T-cell (primary cell): ENCODE measurements at regions not wholly inside any gene's neighbourhood (a gene's known extent, or its start where the extent isn't known, plus 50 kb on each side); places are given as distances from the start of the nearest gene placed in this dataset.

Source experiments
- ATAC-seq, 4 experiments: fragments of 200-7000 bp in 3 of 4; fragments of 150-1000 bp in 1 of 4; cut with Tn5 transposase; replicated peaks in 1 of 4; 1 replicate in 3 of 4; 2 replicates in 1 of 4; pipeline ENCODE4 v1.10.0; 2021; ENCODE audit warnings: moderate library complexity in 3 of 4, mild to moderate bottlenecking in 2 of 4, moderate number of reproducible peaks in 1 of 4
- CTCF ChIA-PET, 2 donors: fragments of 300-600 bp; sonication (Branson Sonifier 250); formaldehyde crosslinking; loops; one replicate each; lab custom pipeline; 2022; ENCODE audit warnings: antibody characterized with exemption in 2 of 2; lab: Charles Lee
- POLR2A ChIA-PET, 2 donors: fragments of 300-600 bp; sonication (Branson Sonifier 250); formaldehyde crosslinking; loops; one replicate each; lab custom pipeline; 2022; ENCODE audit warnings: antibody characterized with exemption in 2 of 2; lab: Charles Lee
- DNase-seq, 35 experiments: peaks; one replicate each; pipeline versions ENCODE4 v3.0.0 to v3.0.0-alpha.2; 2013 to 2023
- H3K27ac ChIP-seq: one replicate; pipeline ENCODE4 v1.5.1; 2013; ENCODE audit warnings: low read length
- H3K27me3 ChIP-seq, 2 experiments: replicated peaks in 1 of 2; 1 replicate in 1 of 2; 2 replicates in 1 of 2; pipeline versions ENCODE4 v1.6.1 to v1.7.0; 2013; ENCODE audit warnings: low read length in 1 of 2, mixed read lengths in 1 of 2; ENCODE audit not compliant: control insufficient read depth in 2 of 2, insufficient read depth in 2 of 2; ENCODE audit errors: extremely low read depth in 1 of 2
- H3K36me3 ChIP-seq, 2 donors: 1 replicate in 1 of 2; 2 replicates in 1 of 2; pipeline versions ENCODE4 v1.6.1 to v1.7.0; 2013; ENCODE audit warnings: low read length in 1 of 2; ENCODE audit not compliant: control insufficient read depth in 2 of 2, insufficient read depth in 1 of 2; ENCODE audit errors: extremely low read depth in 1 of 2
- H3K4me1 ChIP-seq, 2 experiments: 1 replicate in 1 of 2; 2 replicates in 1 of 2; pipeline versions ENCODE4 v1.6.1 to v1.7.0; 2013; ENCODE audit warnings: low read length in 2 of 2, mixed read lengths in 1 of 2; ENCODE audit not compliant: insufficient read depth in 2 of 2, control insufficient read depth in 1 of 2; ENCODE audit errors: extremely low read depth in 1 of 2
- H3K4me3 ChIP-seq, 2 donors: 1 replicate in 1 of 2; 2 replicates in 1 of 2; pipeline versions ENCODE4 v1.5.1 to v1.7.0; 2013; ENCODE audit warnings: mild to moderate bottlenecking in 2 of 2, low read length in 1 of 2, moderate library complexity in 1 of 2; ENCODE audit not compliant: control insufficient read depth in 1 of 2; ENCODE audit errors: extremely low read depth in 1 of 2
- H3K9me3 ChIP-seq: 2 replicates; pipeline ENCODE4 v1.7.0; 2013
- H3K27ac Mint-ChIP-seq, 2 donors: one replicate each; pipeline ENCODE4 v1.8.0; 2020 to 2021; ENCODE audit warnings: mild to moderate bottlenecking in 2 of 2, mixed read lengths in 2 of 2
- H3K27me3 Mint-ChIP-seq, 2 donors: one replicate each; pipeline ENCODE4 v1.8.0; 2021 to 2022; ENCODE audit warnings: mixed read lengths in 2 of 2
- H3K36me3 Mint-ChIP-seq: one replicate; pipeline ENCODE4 v1.8.0; 2021; ENCODE audit warnings: mixed read lengths
- H3K4me1 Mint-ChIP-seq, 3 donors: one replicate each; pipeline ENCODE4 v1.8.0; 2020 to 2022; ENCODE audit warnings: mixed read lengths in 3 of 3, mild to moderate bottlenecking in 1 of 3
- H3K4me3 Mint-ChIP-seq, 3 donors: one replicate each; pipeline ENCODE4 v1.8.0; 2020 to 2022; ENCODE audit warnings: mild to moderate bottlenecking in 3 of 3, mixed read lengths in 3 of 3, moderate library complexity in 3 of 3
- H3K9me3 Mint-ChIP-seq, 3 donors: one replicate each; pipeline ENCODE4 v1.8.0; 2020 to 2022; ENCODE audit warnings: mixed read lengths in 3 of 3
- WGBS: methylation state at CpG from one replicate; pipeline ENCODE4 v1.1.5; 2013; ENCODE audit warnings: missing lambda C conversion rate; ENCODE audit not compliant: insufficient coverage; 5-methylcytosine and 5-hydroxymethylcytosine counted together

- Mint-ChIP-seq H3K9me3 (no peaks in the 10 kb centered on the region), H3K4me1 (peaks cover 4 to 8% (median 7%) of the 10 kb centered on the region in 3 donors), H3K36me3 (no peaks in the 10 kb centered on the region), H3K4me3 (no peak overlapping the region), H3K27ac (no peak overlapping the region), H3K27me3 (peaks cover 0 to 10% of the 10 kb centered on the region in 2 donors)
- Histone ChIP-seq H3K27ac (no peak overlapping the region), H3K4me1 (no peaks in the 10 kb centered on the region), H3K9me3 (no peaks in the 10 kb centered on the region), H3K27me3 (peaks cover 0 to 10% of the 10 kb centered on the region in 2 experiments), H3K4me3 (no peak overlapping the region), H3K36me3 (no peaks in the 10 kb centered on the region)
- DNase-seq (no peak), ATAC-seq (no peak)
- POLR2A ChIA-PET, result no interaction called here
- CTCF ChIA-PET, result no interaction called here
- 39% methylated on average over 4 of the region's 7 CpGs for WGBS
Measured at GRCh38 chr2:774436-774835, 97.2 kb upstream of the TMEM18 start.

DNA sequence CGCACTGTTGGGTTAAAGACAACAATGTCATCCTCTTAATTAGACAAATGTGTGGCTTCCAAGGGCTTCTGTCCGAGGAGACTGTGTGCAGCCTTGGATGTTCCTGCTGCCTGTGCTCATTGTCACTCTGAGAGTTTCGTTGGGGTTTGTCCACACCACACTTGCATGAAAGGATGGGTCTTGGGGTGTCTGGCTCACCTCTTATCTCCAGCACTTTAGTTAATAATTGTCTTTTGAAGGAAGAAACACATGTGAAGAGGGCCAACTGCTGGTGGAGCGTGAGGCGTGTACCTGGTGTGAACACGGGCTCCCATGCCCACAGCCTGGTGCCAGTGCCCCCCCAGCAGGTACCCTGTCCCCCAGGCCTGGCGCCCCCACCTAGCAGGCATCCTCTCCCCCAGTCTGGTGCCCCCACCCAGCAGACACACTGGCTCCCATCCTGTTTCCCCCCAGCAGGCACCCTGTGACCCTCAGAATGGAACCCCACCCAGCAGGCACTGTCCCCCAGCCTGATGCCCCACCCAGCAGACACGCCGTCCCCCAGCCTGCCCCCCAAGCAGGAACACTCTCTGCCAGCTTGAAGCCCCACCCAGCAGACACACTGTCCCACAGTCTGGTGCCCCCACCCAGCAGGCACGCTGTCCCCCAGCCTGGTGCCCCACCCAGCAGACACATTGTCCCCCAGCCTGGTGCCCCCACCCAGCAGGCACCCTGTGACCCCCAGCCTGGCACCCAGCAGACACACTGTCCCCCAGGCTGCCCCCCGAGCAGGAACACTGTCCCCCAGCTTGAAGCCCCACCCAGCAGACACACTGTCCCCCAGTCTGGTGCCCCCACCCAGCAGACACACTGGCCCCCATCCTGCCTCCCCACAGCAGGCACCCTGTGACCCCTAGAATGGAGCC lies 96.3 kb upstream of the TMEM18 start:
- Mint-ChIP-seq H3K27ac (no peak overlapping the region), H3K27me3 (peaks cover 0 to 5% of the 10 kb centered on the region in 2 donors), H3K4me1 (peaks cover 4 to 8% (median 7%) of the 10 kb centered on the region in 3 donors), H3K4me3 (no peak overlapping the region), H3K9me3 (no peaks in the 10 kb centered on the region), H3K36me3 (no peaks in the 10 kb centered on the region)
- Histone ChIP-seq H3K27me3 (peaks cover 0 to 10% of the 10 kb centered on the region in 2 experiments), H3K27ac (no peak overlapping the region), H3K4me3 (no peak overlapping the region), H3K36me3 (no peaks in the 10 kb centered on the region), H3K4me1 (no peaks in the 10 kb centered on the region), H3K9me3 (no peaks in the 10 kb centered on the region)
- ATAC-seq, result no peak
- WGBS, result 67% methylated on average over 3 of the region's 11 CpGs
- CTCF ChIA-PET, result no interaction called here
- POLR2A ChIA-PET, result no interaction called here
- DNase-seq, result no peak

DNA sequence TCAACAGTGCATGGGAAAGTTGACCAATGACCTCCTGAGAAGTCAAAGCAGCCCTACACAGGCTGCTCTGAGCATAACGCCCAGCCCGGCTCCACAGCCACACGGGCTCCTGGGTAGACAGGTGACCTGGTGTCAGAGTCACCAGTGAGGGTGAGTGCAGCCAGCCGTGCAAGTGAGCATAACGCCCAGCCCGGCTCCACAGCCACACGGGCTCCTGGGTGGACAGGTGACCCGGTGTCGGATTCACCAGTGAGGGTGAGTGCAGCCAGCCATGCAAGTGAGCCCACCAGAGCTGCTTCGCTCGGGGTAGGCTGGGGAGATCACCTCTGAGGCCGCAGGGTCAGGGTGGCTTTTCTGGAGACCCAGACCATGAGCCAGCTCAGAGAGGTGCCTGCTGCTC lies 94.3 kb upstream of the TMEM18 start:
- Histone ChIP-seq H3K4me3 (no peak overlapping the region), H3K27me3 (peaks cover 0 to 5% of the 10 kb centered on the region in 2 experiments), H3K27ac (no peak overlapping the region), H3K9me3 (no peaks in the 10 kb centered on the region), H3K36me3 (no peaks in the 10 kb centered on the region), H3K4me1 (peaks cover 0 to 9% of the 10 kb centered on the region in 2 experiments)
- Mint-ChIP-seq H3K27ac (no peak overlapping the region), H3K9me3 (no peaks in the 10 kb centered on the region), H3K4me3 (no peak overlapping the region), H3K4me1 (peaks cover 17 to 19% (median 18%) of the 10 kb centered on the region in 3 donors), H3K36me3 (no peaks in the 10 kb centered on the region), H3K27me3 (peaks cover 0 to 6% of the 10 kb centered on the region in 2 donors)
- 91% methylated on average over 8 of the region's 12 CpGs for WGBS
- ChIA-PET POLR2A (no interaction called here), CTCF (no interaction called here)
- ATAC-seq (no peak), DNase-seq (no peak)

GRCh38 chr2:770776-771175 lies 93.6 kb upstream of the TMEM18 start:
- peaks cover 18 to 24% (median 19%) of the 10 kb centered on the region in 3 donors for H3K4me1 Mint-ChIP-seq
- ATAC-seq (no peak), DNase-seq (no peak)
- no peak overlapping the region for H3K4me3 ChIP-seq
- CTCF ChIA-PET, result no interaction called here
- no peaks in the 10 kb centered on the region for H3K36me3 ChIP-seq
- no peak overlapping the region for H3K4me3 Mint-ChIP-seq
- peaks cover 0 to 5% of the 10 kb centered on the region in 2 experiments for H3K27me3 ChIP-seq
- WGBS, result 91% methylated on average over 2 of the region's 2 CpGs
- peaks cover 0 to 6% of the 10 kb centered on the region in 2 donors for H3K27me3 Mint-ChIP-seq
- H3K27ac ChIP-seq, result no peak overlapping the region
- H3K27ac Mint-ChIP-seq, result no peak overlapping the region
- H3K4me1 ChIP-seq, result peaks cover 0 to 17% of the 10 kb centered on the region in 2 experiments
- no peaks in the 10 kb centered on the region for H3K9me3 Mint-ChIP-seq
- H3K36me3 Mint-ChIP-seq, result no peaks in the 10 kb centered on the region
- POLR2A ChIA-PET, result interaction anchor here in 1 of 2 donors (0.6 kb wide), 1 partner anchor 10 kb away, joined by 5 read pairs; no protein-coding TSS in a partner anchor
- no peaks in the 10 kb centered on the region for H3K9me3 ChIP-seq

DNA sequence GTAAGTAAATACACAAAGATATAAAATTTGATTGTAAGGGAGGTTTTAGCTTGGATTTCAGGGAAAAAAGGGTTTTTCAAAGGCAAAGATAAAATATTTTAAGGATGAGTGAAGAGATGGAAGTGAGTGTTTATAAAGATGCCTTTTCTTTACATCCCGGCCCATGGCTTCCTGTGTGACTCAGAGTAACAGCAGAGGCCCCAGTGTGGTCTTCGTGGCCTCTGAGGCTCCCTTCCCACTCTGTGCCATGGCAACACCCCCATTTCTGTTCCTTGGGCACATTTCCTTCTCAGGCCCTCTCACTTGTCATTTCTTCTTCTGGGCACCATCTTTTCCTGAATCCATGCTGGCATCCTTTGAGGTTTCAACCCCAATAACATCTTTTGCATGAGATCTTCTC lies 92.6 kb upstream of the TMEM18 start:
- Histone ChIP-seq H3K9me3 (no peaks in the 10 kb centered on the region), H3K36me3 (no peaks in the 10 kb centered on the region), H3K4me1 (peaks cover 0 to 20% of the 10 kb centered on the region in 2 experiments), H3K27me3 (peaks cover 0 to 5% of the 10 kb centered on the region in 2 experiments), H3K27ac (no peak overlapping the region), H3K4me3 (no peak overlapping the region)
- no peak overlapping the region for H3K27ac Mint-ChIP-seq
- DNase-seq (peak in 1 of 35 experiments; percentile 4), ATAC-seq (peak in 1 of 4 experiments; percentile 35)
- H3K27me3 Mint-ChIP-seq, result peaks cover 0 to 8% of the 10 kb centered on the region in 2 donors
- peaks cover 18 to 24% (median 19%) of the 10 kb centered on the region in 3 donors for H3K4me1 Mint-ChIP-seq
- no peaks in the 10 kb centered on the region for H3K9me3 Mint-ChIP-seq
- CTCF ChIA-PET, result no interaction called here
- no peak overlapping the region for H3K4me3 Mint-ChIP-seq
- no peaks in the 10 kb centered on the region for H3K36me3 Mint-ChIP-seq
- POLR2A ChIA-PET, result no interaction called here
- 10% methylated on average over 2 of the region's 2 CpGs for WGBS

- ChIA-PET POLR2A (no interaction called here), CTCF (no interaction called here)
- no peaks in the 10 kb centered on the region for H3K36me3 Mint-ChIP-seq
- H3K4me1 Mint-ChIP-seq, result peaks cover 19 to 24% (median 19%) of the 10 kb centered on the region in 3 donors
- no peak overlapping the region for H3K27ac Mint-ChIP-seq
- peaks cover under 1 to 9% of the 10 kb centered on the region in 2 donors for H3K27me3 Mint-ChIP-seq
- peaks cover 0 to 20% of the 10 kb centered on the region in 2 experiments for H3K4me1 ChIP-seq
- no peak overlapping the region for H3K27ac ChIP-seq
- no peaks in the 10 kb centered on the region for H3K9me3 ChIP-seq
- DNase-seq, result no peak
- no peaks in the 10 kb centered on the region for H3K36me3 ChIP-seq
- peaks cover 0 to 3% of the 10 kb centered on the region in 2 experiments for H3K27me3 ChIP-seq
- no peak for ATAC-seq
- no peak overlapping the region for H3K4me3 Mint-ChIP-seq
- H3K4me3 ChIP-seq, result no peak overlapping the region
- H3K9me3 Mint-ChIP-seq, result no peaks in the 10 kb centered on the region
- 90% methylated on average over 2 of the region's 10 CpGs for WGBS
Measured at GRCh38 chr2:768451-768850, 91.2 kb upstream of the TMEM18 start.
